KMS-11 (cell line): ENCODE measurements at regions not wholly inside any gene's neighbourhood (a gene's known extent, or its start where the extent isn't known, plus 50 kb on each side); places are given as distances from the start of the nearest gene placed in this dataset.

Experiments
- H2AFZ ChIP-seq: fragments of 200-600 bp; sonication (generic); 2 replicates; pipeline ENCODE4 v1.6.1; 2016; ENCODE audit warnings: antibody characterized with exemption, mixed run types, low read depth
- H3K27ac ChIP-seq: fragments of 200-600 bp; sonication (generic); 2 replicates; pipeline ENCODE4 v1.6.1; 2016; ENCODE audit warnings: mild to moderate bottlenecking, mixed run types
- H3K27me3 ChIP-seq: fragments of 200-600 bp; sonication (generic); 2 replicates; pipeline ENCODE4 v1.6.1; 2017; ENCODE audit warnings: mild to moderate bottlenecking, low read depth, mixed run types, moderate library complexity; ENCODE audit not compliant: insufficient read depth
- H3K36me3 ChIP-seq: fragments of 200-600 bp; sonication (generic); 2 replicates; pipeline ENCODE4 v1.6.1; 2017; ENCODE audit warnings: mild to moderate bottlenecking, mixed run types; ENCODE audit not compliant: insufficient read depth
- H3K4me1 ChIP-seq: fragments of 200-600 bp; sonication (generic); 2 replicates; pipeline ENCODE4 v1.6.1; 2016; ENCODE audit warnings: mild to moderate bottlenecking, low read depth, mixed run types; ENCODE audit not compliant: poor library complexity, severe bottlenecking
- H3K4me2 ChIP-seq: fragments of 200-600 bp; sonication (generic); 2 replicates; pipeline ENCODE4 v1.7.0; 2016; ENCODE audit warnings: mild to moderate bottlenecking, mixed run types
- H3K4me3 ChIP-seq: fragments of 200-600 bp; sonication (generic); IDR thresholded peaks from 2 replicates; pipeline ENCODE4 v1.6.1; 2017; ENCODE audit warnings: low read depth, low read length, mixed read lengths; ENCODE audit not compliant: insufficient read depth
- H3K79me2 ChIP-seq: fragments of 200-600 bp; sonication (generic); 2 replicates; pipeline ENCODE4 v1.6.1; 2016; ENCODE audit warnings: low read depth, mixed run types; ENCODE audit not compliant: insufficient read depth
- H3K9ac ChIP-seq: fragments of 200-600 bp; sonication (generic); 2 replicates; pipeline ENCODE4 v1.6.1; 2016; ENCODE audit warnings: mild to moderate bottlenecking, mixed run types
- H4K20me1 ChIP-seq: fragments of 200-600 bp; sonication (generic); 2 replicates; pipeline ENCODE4 v1.6.1; 2016; ENCODE audit warnings: mild to moderate bottlenecking, mixed run types; ENCODE audit not compliant: insufficient read depth
- TF ChIP-seq, protein P1 (sequence below): fragments of 200-600 bp; sonication (generic); conservative IDR thresholded peaks from 2 replicates; pipeline ENCODE4 v1.6.1; 2017; ENCODE audit warnings: low read depth, mild to moderate bottlenecking, antibody characterized with exemption, low read length, moderate library complexity, mixed read lengths

- H3K4me3 ChIP-seq, result no peak overlapping the region
- no peak overlapping the region for H2AFZ ChIP-seq
- no peak overlapping the region for H3K9ac ChIP-seq
- no peaks in the 10 kb centered on the region for H3K4me1 ChIP-seq
- no peaks in the 10 kb centered on the region for H4K20me1 ChIP-seq
- H3K36me3 ChIP-seq, result no peaks in the 10 kb centered on the region
- H3K4me2 ChIP-seq, result no peak overlapping the region
- H3K27me3 ChIP-seq, result no peaks in the 10 kb centered on the region
- H3K79me2 ChIP-seq, result no peaks in the 10 kb centered on the region
- H3K27ac ChIP-seq, result no peak overlapping the region
- TF ChIP-seq, protein P1, sequence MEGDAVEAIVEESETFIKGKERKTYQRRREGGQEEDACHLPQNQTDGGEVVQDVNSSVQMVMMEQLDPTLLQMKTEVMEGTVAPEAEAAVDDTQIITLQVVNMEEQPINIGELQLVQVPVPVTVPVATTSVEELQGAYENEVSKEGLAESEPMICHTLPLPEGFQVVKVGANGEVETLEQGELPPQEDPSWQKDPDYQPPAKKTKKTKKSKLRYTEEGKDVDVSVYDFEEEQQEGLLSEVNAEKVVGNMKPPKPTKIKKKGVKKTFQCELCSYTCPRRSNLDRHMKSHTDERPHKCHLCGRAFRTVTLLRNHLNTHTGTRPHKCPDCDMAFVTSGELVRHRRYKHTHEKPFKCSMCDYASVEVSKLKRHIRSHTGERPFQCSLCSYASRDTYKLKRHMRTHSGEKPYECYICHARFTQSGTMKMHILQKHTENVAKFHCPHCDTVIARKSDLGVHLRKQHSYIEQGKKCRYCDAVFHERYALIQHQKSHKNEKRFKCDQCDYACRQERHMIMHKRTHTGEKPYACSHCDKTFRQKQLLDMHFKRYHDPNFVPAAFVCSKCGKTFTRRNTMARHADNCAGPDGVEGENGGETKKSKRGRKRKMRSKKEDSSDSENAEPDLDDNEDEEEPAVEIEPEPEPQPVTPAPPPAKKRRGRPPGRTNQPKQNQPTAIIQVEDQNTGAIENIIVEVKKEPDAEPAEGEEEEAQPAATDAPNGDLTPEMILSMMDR, result no peak
Measured at GRCh38 chr10:4472190-4472904, 353.7 kb upstream of the AKR1E2 start.

DNA sequence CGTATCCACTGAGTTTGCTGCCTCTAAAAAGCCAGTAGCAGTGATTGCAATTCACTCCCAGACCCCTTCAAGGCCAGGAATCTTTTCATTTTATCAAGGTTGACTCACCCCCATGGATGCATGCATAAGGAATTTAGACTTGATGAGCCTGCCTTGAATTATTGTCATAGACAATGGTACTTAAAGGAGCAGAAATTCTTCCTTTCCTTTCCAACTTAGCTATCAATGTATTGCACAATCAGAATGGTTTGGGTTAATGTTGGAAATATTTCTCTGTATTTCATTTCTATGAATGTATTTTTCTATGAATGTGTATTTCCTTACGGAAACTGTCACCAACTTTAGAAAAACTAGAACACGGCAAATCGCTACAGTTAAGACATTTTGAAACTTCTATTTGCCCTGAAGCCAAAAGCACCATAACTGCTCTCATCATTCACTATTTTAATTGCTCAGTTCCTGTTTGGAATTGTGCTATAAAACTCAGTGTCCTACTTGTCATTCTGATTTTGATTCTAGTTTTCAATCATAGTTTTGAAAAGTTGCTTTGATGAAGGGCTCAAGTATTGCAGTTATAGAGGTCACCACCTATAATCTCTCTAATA is 355.7 kb upstream of the AKR1E2 start:
- Histone ChIP-seq H3K4me1 (no peaks in the 10 kb centered on the region), H3K9ac (no peak overlapping the region), H3K27ac (no peak overlapping the region), H3K4me3 (no peak overlapping the region), H4K20me1 (no peaks in the 10 kb centered on the region), H3K27me3 (no peaks in the 10 kb centered on the region), H3K79me2 (no peaks in the 10 kb centered on the region), H3K4me2 (no peak overlapping the region), H3K36me3 (no peaks in the 10 kb centered on the region), H2AFZ (no peak overlapping the region)
- TF ChIP-seq, protein P1, result no peak

DNA sequence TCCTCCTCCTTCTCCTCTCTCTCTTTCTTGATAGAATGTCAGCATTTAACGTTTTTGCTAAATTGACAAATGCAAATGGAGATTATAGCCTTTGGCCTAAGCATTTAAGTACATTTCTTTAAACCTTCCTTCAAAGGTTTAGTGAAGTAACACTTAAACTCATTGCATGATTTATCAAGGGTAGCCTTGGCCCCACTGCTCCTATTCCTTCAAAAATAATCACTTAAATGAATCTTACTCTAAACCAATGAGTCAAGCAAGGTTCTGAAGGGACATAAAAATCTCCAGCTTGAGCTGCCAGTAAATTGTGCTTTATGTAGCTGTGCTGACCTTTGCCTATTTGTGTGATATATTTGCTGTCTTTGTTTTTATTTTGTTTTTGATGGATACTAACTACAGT is 358.5 kb upstream of the AKR1E2 start:
- H2AFZ ChIP-seq, result no peak overlapping the region

GRCh38 chr10:4460267-4460666 is 365.7 kb upstream of the AKR1E2 start:
- Histone ChIP-seq H3K27ac (no peak overlapping the region), H3K36me3 (no peaks in the 10 kb centered on the region), H3K4me2 (no peak overlapping the region), H3K27me3 (no peaks in the 10 kb centered on the region), H3K79me2 (no peaks in the 10 kb centered on the region), H2AFZ (no peak overlapping the region), H4K20me1 (no peaks in the 10 kb centered on the region), H3K4me3 (no peak overlapping the region), H3K4me1 (no peaks in the 10 kb centered on the region), H3K9ac (no peak overlapping the region)
- TF ChIP-seq, protein P1, result no peak

More for the DNA sequence above, 358.5 kb upstream of the AKR1E2 start:
- H3K4me2 ChIP-seq, result no peak overlapping the region
- no peaks in the 10 kb centered on the region for H3K79me2 ChIP-seq
- H3K27me3 ChIP-seq, result no peaks in the 10 kb centered on the region
- TF ChIP-seq, protein P1, result no peak
- no peak overlapping the region for H3K27ac ChIP-seq
- H3K36me3 ChIP-seq, result no peaks in the 10 kb centered on the region
- H4K20me1 ChIP-seq, result no peaks in the 10 kb centered on the region
- no peaks in the 10 kb centered on the region for H3K4me1 ChIP-seq
- H3K4me3 ChIP-seq, result no peak overlapping the region
- no peak overlapping the region for H3K9ac ChIP-seq
